HPDE6-E6E7 (cell line): ENCODE measurements at regions not wholly inside any gene's neighbourhood (a gene's known extent, or its start where the extent isn't known, plus 50 kb on each side); places are given as distances from the start of the nearest gene placed in this dataset.
"Not testable (repeated sequence)": the region's sequence is repeated elsewhere in the genome, so short reads cannot be mapped to it uniquely, and the experiment has no call there.

Experiments
- DNase-seq: peaks from one replicate; pipeline ENCODE4 v3.0.0; 2011; ENCODE audit warnings: missing footprints; ENCODE audit errors: extremely low spot score

DNA sequence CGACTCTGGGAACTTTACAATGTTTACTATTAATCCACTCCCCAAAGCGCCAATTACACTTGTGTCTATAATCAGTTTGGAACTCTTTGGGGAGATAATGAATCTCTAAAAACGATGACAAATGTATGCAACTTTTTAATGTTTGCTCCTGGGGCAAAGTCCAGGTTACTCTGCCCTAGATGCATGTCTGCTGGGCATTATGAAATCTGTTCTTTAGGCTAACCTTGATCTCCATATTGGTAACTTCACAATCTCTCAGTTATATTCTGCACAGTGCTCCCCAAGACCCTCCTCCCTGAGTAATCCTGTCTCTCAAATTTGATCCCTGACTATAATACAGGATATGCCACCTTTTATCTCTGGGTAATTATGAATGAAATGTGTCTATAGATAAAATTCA lies 152.2 kb upstream of the TRPM3 start:
- DNase-seq: no peak

- no peak for DNase-seq
Observed at GRCh38 chr9:71271602-71272001, 150.2 kb upstream of the TRPM3 start.

DNA sequence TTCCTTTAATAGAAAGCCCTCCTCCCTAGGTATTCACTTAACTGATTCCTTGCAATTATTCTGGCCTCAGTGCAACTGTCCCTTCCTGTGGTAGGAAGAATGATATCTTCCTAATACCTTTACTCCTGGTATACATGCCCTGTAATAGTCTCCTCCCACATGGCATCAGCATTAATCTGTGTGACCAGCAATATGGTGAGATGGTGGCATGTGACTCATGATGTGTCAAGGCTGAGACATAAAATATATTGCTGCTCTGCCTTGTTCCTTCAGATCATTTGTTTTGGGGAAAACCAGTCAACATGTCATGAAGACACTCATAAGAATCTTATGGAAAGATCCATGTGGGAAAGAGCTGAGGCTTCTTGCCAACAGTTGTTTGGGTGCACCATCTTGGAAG lies 149.1 kb upstream of the TRPM3 start:
- DNase-seq: no peak

GRCh38 chr9:71269859-71270258 lies 148.4 kb upstream of the TRPM3 start:
- DNase-seq: no peak

DNA sequence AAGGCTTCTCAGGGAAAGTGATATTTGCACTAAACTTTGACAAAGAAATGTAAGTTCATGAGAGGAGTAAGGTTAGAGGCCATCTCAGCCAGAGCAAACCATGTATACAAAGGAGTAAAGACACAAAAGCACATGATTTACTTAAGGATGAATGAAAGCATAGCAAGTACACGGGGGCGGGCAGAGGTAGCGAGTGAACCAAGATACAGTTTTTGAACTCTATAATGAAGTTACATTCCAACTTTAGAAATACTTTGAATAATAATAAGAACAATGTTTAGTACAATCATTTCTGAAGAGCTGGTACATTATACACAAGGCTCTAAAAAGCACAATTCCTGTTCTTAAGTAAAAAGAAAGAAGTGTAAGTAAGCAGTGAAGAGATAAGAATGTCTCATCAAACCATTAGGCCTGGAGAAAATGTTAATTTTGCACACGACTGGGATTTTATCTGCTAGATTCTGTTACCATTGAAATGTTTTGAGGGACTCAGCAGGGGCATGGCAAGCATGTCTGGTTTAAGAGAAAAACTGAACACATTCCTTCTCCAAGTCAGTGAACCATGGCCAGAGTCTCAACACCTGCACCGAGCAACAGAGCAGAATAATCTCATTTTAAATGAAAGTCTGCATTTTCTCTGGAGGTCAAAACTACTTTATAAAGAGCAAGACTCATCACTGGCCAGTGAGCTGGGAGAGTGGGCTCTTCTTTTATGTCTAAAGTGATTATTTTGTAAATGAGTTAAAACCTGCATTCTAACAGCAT lies 147.6 kb upstream of the TRPM3 start:
- no peak for DNase-seq

- no peak for DNase-seq
Observed at GRCh38 chr9:71263451-71263850, 142.0 kb upstream of the TRPM3 start.

- DNase-seq: not testable (repeated sequence)
Observed at GRCh38 chr9:71260419-71260818, 139.0 kb upstream of the TRPM3 start.

GRCh38 chr9:71254592-71255277 lies 133.3 kb upstream of the TRPM3 start:
- DNase-seq: no peak

- no peak for DNase-seq
Observed at GRCh38 chr9:71253011-71253410, 131.6 kb upstream of the TRPM3 start.

DNA sequence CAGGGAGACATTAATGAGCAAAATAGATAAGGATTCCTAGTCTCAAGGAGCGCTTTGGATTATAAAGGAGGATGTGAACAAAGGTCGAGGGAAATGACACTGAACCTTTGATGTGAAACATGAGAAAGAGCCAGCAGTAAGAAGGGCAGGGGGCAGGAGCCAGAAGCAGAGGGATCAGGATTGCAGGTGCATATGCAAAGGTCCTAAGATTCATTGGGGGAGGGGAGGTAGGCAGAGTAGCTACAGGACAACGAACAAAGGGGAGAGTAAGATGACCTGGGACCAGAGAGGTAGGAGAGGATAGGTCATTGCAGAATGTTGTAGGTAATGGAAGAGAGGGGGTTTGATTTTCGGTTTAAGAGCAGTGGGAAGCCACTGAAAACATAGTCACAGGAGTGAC lies 129.2 kb upstream of the TRPM3 start:
- DNase-seq: no peak

GRCh38 chr9:71249729-71250317 lies 128.4 kb upstream of the TRPM3 start:
- peak; percentile 58 for DNase-seq

DNA sequence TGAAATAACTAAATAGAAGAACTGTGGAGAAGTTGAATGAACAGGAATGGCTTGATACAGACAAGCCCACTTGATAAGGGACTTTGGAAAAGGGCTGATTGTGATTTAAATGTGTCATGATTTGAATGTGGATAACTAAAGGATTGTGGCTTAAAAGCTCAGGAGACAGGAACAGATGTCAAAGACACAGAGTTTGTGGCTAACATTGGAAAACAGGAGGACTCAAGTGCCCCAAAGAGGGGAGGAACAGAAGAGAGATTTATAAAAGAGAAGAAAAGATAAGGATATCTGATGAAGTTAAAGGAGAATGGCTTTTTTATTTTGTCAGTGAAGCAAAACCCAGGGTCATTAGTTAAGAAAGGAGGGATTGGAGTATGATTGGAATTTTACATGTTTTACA lies 124.2 kb upstream of the TRPM3 start:
- no peak for DNase-seq

- no peak for DNase-seq
Observed at GRCh38 chr9:71243951-71244350, 122.5 kb upstream of the TRPM3 start.

DNA sequence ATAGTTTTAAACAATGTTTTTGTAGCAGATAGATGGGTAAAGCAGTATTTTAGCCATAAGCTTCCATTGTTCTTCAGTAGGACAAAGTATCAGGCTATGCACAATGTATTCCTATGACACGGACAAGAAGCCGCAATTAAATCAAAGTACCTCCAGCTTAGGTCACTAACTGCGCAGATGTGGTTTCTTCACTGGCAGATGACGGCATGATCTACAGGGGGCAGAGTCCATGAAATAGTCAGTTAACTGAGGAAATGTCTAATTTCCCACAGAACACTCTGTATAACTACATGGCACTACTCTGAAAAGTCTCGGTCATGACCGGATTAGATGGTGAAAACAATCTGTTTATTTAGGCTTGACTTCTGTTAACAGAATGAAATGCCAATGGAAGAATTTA lies 120.7 kb upstream of the TRPM3 start:
- no peak for DNase-seq

GRCh38 chr9:71237051-71237450 lies 115.6 kb upstream of the TRPM3 start:
- DNase-seq: no peak

- DNase-seq: no peak
Observed at GRCh38 chr9:71233646-71234045, 112.2 kb upstream of the TRPM3 start.

DNA sequence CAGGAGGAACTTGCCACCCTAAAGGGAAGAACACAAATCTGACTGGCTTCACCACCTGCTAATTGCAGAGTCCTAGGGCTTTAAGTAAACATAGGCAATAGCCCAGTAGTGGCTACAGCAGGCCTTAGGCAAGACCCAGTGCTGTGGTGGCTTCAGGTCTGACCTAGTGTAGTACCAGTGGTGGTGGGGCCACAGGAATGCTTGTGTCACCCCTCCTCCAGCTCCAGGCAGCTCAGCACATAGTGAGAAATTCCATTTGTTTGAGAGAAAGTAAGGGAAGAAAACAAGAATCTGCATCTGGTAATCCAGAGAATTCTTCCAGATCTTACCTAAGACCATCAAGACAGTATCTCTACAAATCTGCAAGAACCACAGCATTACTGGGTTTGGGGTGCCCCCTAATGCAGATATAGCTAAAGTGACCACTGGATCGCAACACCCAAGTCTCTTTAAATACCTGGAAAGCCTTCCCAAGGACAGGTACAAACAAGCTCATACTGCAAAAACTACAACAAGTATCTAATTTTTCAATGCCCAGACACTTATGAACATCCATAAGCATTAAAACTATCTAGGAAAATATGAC lies 102.6 kb upstream of the TRPM3 start:
- no peak for DNase-seq

GRCh38 chr9:71218774-71219173 lies 97.4 kb upstream of the TRPM3 start:
- DNase-seq: no peak

- DNase-seq: no peak
Observed at GRCh38 chr9:71213633-71214032, 92.2 kb upstream of the TRPM3 start.

GRCh38 chr9:71210326-71210725 lies 88.9 kb upstream of the TRPM3 start:
- no peak for DNase-seq

DNA sequence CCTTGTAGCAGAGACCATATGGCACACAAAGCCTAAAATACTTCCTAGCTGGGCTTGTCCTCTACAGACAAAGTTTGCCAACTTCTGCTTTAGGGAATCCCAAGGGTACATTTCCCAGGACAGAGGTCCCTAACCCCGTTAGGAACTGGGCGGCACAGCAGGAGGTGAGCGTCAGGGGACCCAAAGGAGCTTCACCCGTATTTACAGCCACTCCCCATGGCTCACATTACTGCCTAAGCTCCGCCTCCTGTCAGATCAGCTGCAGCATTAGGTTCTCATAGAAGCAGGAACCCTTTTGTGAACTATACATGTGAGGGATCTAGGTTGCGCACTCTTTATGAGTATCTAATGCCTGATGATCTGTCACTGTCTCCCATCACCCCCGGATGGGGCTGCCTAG lies 88.5 kb upstream of the TRPM3 start:
- DNase-seq: no peak

- no peak for DNase-seq
Observed at GRCh38 chr9:71202931-71203330, 81.5 kb upstream of the TRPM3 start.

- no peak for DNase-seq
Observed at GRCh38 chr9:71191708-71192107, 70.3 kb upstream of the TRPM3 start.
